ENCODE measurements at regions not wholly inside any gene's neighbourhood (a gene's known extent, or its start where the extent isn't known, plus 50 kb on each side); places are given as distances from the start of the nearest gene placed in this dataset.

DNA sequence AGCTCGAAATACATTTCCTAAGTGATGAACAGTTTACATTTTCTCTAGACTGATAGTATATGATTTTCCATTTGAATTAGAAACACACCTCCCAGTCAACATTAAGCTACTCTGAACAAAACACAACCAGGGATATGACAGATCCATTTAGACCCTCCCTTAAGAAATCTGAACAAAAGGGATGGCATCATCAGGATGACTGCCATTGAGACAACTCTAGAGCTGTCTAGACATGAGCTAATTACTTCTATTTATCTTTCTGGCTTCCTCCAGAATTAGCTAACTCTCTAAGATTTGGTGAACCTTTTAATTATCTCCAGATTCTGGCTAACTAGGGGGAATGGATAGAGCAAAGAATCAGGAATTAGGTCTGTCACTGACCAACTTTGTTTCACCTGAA lies 92.9 kb upstream of the IGF1 start:
- DNase-seq = no peak

DNA sequence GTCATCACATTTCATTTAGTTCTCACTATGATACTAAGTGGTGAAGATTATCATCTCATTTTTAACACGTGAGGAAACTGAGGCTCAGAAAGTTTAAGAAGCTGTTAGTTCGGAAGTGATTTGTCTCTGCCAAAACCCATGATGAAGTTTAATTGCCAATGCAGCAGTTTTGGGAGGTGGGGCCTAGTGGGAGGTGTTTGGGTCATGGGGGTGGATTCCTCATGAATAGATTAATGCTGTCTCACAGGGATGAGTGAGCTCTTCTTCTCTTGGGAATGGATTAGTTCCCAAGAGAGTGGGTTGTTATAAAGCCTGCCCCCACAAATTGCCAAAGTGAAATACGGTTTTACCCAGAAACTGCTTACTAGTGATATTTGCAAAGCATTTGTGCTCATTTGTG lies 91.5 kb upstream of the IGF1 start:
- no peak for DNase-seq

DNA sequence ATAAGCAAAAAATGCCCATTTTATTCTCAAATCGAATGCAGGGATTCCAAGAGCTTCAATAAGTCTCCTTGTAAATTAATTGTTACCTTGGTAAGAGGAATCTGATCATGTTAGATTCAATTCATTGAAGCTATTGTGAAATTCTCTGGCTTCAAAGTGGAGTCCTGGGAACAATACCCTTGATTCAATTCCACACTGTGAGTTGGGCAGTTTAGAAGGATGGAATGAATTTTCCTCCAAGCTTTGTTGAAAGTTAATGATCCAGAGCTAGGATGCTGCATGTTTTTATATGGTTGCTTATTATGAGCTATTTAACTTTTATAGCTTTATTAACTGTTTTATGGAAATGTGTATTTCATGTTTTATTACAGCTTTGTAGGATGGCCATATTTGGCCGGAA lies 89.9 kb upstream of the IGF1 start:
- no peak for DNase-seq

DNA sequence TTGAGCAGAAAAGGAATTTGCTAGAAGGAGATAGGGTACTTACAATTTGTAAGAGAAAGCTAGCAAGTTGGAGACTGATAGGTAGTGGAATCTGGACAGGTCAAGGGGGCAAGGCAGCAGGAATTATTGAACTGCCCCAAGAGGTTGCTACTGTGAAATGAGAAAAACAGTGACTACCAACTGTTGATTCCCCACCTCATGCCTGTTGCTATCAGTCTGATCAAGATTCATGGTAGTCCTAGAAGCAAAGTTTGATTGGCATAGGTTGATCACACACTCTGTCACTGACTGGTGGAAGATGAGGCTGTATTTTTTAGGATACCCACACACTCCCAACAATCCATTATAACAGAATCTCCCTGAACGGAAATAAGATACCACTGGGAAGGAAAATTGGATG lies 89.4 kb upstream of the IGF1 start:
- no peak for DNase-seq

DNA sequence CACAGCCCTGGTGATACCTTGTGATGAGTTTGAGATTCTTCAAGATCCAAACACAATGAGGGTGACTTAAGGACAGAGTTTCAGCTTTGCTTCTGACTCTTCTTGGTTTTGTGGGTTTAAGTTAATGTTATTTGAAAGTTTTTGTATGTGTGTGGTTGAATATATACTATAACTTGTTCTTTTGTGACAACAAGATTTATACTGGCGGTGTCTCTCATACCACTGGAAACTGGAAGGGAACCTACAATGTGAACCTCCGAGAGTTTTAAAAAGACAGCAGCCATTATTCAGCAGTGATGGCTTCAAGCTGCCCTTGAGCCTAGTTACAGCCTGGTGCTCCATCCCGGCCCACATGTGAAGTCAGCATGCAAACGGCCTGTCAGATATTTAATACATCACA lies 87.9 kb upstream of the IGF1 start:
- no peak for DNase-seq

DNA sequence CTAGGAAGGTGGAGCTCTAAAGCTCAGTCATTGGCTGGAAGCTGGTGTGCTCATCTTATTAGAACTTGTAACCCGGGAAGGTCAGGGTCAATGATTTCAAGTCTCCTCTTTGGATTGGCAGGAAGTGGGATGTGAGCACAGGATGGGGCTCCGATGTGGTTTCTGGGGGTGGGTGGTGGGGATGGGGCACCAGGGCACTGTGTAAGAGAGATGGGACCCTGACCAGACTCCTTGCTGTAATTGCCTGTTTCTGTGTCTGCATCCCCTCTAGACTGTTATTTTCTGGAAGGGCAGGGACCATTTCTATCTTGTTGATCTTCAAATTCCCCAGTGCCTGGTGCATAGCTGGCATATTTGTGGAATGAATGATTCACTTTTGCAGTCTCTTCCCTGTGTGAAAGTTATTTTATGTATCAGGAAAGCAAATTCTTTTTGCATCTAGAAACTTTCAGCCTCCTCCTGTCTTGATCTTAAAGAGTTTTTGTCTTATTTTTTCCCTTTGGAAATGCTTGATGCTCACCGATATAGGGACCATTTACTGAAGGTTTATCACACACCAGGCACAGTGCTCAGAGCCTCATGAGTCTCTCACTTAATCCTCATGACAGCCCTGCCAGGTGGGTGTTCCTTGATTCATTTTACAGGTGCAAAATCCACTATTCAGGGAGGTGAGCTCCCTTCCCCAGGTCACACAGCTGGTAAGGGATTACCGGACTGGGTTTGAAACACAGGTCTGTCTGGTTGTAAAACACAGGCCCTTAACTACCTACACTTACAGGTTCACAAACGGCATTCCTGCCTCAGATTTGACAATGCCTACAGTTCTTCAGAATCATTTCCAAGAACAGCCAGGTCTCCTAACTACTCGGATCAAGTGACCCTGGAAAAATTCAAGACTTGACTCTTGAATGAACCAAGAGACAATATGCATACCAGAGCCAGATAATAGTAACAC lies 86.9 kb upstream of the IGF1 start:
- DNase-seq = no peak

DNA sequence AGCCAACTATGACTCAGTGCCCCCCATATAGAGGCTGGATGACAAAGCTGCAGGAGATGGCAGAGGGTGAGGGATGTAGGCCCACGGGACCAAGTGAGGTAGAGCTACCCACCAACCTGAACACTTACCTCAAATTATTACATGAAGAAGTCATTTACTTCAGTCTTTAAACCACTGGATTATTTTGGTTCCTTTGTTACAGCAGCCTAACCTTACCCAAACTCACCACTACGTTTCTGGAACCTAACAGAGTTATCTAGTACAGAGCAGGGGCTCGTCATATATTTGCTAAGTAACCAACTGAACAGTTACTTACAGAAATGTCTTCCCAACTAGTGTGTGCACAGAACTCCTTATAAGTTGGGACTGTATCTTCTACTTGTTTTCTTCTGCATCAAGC lies 85.2 kb upstream of the IGF1 start:
- no peak for DNase-seq

DNA sequence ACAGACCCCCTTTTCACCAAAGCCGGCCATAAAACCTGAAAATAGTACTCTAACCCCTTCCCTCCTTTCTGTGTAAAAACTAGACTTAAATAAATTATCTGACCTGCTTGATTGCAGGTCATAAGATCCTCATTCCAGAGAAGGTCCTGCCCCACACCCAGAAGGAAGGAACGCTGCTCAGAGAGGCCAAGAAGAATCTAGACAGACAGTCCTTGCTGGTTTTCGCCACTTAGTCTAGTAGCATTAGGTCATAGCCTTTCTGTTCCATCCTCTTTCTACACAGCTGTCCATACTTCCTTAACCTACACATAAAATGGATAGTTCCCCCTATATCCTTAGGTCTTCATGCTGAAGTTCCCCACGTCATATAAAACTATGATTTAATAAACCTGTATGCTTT lies 83.7 kb upstream of the IGF1 start:
- no peak for DNase-seq

DNA sequence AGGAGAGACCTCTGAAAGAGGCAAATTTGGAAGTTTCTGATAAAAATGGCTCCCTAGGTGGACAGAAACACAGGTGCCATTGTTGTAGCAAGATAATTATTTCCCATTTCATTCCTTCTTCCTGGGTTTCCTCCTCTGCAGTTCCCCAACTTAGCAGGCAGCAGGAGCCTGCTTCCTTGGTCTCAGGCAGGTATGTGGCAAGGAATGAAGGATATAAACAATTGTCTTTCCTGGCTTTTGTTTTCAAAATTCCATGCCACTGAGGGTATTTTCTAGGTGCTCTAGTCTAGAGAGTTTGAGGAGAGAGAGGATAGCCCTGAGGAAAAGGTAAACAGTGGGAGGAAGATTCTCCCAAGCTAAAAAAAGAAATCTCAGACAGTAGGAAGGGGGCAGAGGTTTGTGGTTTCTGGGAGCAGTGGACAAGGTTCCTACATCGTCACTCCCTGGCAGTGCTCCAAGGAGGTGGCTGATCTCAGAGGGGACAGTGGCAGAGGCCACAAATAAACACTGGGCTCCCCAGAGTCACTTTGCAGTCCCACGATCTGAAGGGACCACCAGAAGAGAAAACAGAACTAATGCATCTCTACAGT lies 82.6 kb upstream of the IGF1 start:
- no peak for DNase-seq

DNA sequence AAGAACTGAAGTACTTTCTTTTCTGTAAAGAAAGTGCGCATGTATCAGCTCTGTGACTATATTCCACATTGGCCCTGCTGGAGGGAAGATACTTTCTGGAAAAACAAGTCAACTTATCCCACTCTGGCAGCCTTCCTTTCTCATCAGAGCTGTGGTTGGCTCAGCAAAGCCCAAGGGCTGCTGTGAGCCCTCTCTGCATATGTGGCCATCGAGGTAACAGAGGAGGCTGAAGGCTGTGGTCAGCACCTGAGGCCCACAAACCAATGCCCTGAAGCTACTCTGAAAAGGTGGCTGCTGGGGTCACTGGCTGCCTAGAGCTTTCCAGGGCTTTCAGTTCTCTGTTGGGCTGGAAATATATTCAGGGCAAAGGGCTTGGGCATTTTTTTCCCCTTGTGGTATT lies 70.8 kb upstream of the IGF1 start:
- DNase-seq = no peak

DNA sequence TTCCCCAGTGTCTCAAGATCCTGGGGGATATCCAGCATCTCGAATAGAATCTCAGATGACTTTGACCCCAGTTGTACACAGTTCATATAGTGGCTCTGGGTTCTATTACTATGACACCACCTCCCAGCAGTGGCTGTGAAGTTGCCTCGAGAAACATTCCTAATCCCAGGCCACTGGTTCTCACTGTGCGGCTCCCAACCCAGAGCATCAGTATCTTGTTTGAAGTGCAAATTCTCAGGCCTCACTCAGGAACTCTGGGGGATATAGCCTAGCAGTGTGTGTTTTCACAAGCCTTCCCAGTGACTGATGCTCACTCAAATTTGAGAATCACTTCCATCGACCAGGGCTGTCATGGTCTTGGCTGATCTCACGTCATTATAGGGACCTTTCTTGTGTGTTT lies 69.3 kb upstream of the IGF1 start:
- no peak for DNase-seq

DNA sequence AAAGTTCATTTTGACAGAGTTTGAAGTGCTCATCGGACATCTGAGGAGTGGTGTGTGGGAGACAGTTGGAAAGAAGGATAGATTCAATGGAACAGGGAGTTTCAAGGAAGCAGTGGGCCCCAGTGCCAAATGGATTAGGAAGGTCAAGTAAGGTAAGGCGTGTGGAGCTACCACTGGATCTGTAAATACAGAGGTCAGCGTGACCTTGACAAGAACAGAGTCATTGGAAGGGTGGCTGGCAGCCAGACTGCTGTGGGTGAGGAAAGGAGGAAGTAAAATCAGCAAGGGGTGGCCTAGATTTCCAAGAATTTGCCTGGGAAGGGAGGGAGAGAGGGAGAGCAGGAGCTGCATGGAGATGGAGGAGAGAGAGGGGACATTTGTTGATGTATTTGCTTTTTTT lies 68.2 kb upstream of the IGF1 start:
- DNase-seq = no peak

DNA sequence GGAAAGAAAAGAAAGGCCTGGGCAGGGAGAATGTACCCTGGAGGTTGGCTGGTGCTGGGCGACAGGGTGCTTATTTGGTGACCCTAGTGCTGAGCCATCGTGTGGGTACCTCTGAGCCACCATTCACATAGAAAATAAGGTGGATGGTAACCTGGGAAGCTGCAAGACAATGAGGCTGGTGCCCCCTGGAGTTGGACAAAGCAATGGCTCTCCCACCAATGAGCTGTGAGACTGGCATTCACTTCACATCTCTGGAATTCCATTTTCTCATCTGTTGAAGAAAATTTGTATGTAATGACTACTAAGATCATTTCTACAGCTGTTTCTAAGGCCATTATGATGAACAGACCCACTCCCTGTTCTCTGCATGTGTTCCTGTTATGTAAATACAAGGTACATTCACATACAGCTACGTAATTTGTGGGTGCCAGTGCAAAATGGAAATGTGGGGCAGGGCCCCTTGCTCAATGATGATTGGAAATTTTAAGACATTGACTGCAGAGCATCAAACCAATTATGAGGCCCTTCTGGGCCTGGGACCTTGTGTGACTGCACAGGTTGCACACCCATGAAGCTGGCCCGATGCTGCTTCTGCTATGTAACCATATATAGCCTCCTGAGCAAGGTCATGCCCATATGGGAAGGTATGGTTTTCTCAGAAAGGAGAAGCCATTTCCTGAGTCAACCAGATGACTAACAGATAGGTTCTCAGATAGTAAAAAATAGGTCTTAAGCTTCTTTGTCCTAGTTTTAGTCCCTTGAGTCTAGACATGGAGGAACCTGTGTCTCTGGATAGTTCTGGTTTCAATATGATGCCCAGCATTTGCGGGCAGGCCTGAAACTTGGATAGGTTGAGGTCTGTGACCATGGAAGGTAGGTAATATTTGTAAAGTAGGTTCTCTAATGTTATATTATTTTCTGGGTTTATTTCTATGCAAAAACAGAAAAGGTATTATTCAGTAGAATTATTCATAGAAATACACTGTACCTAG lies 63.4 kb upstream of the IGF1 start:
- DNase-seq = no peak

DNA sequence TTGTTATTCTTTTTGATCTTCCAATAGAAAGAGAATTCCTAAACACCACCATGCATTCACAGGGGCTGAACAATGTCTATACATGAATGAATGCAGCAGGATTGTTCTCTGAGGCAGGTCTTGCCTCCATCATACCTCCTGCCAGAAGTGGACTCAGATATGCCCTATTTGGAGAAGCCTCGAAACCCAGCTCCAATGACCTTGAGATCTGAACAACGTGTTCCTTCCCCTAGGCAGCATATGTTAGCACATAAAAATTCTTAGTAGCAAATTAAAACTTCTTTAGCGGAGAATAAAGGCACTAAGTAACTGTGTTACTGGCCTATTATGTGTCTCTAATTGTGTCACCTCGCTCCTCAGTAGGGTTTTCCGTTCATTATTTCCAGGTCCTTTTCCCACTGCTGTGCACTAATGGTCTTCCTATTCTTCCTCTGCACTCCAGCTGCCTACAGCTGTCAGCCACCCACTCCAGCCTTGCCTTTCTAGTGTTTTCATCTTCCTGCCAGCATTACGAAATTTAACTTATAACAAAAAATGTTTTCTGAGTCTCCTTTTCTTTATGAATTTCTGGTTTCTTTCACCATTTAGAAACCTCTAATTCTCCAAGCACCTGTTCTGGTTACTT lies 62.6 kb upstream of the IGF1 start:
- no peak for DNase-seq

DNA sequence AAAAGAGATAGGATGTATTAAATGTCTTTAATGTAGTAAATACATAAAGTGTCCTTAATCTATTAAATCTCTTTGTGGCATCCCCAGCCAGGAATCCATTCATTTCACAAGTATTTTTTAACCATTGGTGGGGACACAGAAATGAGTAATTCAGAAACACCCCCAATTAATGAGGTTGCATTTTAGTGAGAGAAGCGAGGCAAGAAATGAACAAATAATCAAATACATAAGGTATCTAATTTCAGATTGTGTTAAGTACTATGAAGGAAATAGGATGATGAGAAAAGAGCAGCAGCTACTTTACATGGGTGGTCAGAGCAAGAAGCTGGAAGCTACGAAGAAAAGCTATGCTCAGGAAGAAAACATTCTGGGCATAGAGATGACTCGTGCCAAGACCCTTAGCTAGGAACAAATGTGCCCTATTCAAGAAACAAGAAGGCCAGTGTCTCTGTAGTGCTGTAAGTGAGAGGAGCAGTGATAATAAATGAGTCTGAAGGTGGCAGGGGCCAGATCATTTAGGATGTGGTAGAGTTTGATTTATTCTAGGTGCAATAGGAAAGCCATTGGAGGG lies 60.5 kb upstream of the IGF1 start:
- no peak for DNase-seq

DNA sequence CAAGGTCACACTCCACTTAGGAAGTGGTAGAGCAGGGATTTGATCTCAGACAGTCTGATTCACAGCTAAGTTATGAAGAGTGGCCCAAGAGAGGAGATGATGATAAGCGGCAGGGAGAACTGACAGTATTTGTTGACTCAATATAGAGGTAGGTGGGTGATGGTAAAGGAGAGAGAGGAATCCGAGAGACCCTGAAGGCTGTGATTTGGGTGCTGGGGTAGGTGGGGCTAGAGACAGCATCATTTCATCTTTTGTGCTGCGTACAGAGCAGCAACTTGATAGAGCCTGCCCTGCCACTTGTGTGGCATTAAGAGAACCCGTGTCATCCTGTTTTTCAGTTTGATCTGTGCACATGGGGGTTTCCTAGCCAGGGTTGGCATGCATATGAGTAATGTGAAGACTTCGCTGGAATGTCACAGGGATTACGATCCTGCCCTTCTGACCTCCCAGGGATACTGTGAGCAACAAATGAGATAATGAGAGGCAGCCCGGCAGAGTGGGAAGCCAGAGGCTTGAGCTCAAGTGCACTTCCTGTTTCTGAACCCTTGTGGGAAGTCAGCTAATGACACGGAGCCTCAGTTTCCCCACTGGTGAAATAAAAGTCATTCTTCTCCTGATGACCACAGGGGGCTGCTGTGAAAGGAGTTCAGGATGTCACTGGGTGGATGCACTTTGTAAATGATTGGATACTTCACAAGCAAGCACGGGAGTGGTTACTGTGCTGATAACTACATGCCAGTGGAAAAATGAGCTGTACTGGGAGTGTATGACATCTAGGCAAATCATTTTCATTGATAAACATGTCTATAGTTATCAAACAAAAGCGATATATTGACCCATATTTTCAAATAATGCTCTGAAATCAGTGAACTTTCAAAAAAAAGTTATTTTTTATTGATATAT lies 59.5 kb upstream of the IGF1 start:
- DNase-seq = no peak

DNA sequence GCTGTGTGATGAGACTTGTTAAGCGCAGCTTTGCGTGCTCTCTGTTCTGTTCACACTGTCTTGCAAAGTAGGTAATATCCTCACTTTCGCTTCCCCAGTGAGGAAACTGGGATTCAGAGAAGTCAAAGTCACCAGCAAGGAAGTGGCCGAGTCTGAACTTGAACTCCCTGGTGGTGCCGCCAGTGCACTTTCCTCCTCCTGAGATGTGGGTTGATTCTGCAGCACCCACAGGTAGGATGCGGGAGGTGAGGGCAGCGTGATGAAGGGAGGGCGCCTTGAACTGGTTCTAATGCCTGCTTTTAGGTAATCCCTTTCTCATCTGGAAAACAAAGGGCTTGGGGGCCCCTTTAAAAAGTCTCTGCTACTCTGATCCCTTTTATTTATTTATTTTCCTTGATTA lies 54.9 kb upstream of the IGF1 start:
- DNase-seq = no peak

DNA sequence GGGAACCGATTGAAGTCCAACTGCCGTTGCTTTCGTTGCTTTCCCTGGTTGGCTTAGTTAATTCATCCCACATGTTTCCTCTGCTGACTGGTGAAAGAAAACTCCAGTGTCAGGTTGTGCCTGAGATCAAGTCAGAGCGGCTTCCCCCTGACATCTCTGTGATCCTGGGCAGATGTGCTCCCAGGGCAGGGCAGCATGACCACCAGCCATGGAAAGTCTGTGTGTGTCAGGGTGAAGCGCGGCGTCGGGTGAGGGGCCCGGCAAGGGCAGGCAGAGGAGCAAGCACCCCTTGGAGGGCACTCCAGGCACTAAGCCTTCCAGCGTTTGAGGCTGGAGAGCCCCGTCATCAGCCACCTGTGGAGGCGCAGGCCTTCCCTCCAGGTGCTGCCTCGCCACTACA lies 54.5 kb upstream of the IGF1 start:
- DNase-seq = no peak

DNA sequence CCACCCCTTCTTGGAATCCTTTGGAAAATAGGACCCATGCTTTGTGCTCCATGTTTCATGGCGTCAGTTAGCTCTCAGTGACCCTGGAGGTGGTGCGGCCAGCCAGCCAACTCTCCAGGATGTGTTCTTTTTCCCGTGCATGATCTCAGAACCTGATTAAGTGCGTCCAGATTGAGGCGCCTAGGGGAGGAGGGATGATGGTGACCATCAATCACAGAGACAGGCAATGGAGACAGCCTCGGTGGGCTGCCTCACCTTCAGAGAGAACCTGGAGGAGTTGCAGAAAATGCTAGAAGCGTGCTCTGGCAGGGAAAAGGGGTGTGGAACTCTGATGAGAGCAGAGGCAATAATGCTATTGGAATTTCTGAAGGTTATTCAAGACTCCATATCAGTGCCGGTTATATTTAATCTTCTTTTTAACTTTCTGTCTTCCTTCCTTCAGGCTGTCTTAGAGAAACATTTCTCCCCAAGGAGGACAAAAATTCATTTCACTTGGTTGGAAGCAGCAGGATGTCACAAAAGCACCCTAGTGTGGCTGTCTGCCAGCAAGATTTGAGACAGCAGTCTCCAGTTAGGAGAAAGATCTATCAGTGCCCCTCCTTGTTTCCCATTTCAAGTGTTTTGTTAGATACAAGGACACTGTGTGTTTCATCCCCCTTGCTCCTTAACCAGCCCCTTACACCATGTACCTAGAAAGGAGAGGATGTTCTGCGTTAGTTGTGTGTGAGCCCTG lies 53.3 kb upstream of the IGF1 start:
- no peak for DNase-seq
